ENCODE measurements at regions not wholly inside any gene's neighbourhood (a gene's known extent, or its start where the extent isn't known, plus 50 kb on each side); places are given as distances from the start of the nearest gene placed in this dataset.

- no peak overlapping the region for H3K27ac ChIP-seq (ENCODE audit: low read depth, low read length)
- no peak overlapping the region for H3K9ac ChIP-seq (ENCODE audit: low read depth, low read length)
- H3K36me3 ChIP-seq (ENCODE audit: insufficient read depth, low read length) = peaks cover 35% of the 10 kb centered on the region
- H3K27me3 ChIP-seq (ENCODE audit: insufficient read depth, low read length) = no peaks in the 10 kb centered on the region
- no peaks in the 10 kb centered on the region for H3K4me1 ChIP-seq (ENCODE audit: insufficient read depth, low read length)
- 94% methylated on average over 27 of the region's 27 CpGs for WGBS
- no peak overlapping the region for H3K4me3 ChIP-seq (ENCODE audit: low read length)
- no peaks in the 10 kb centered on the region for H3K9me3 ChIP-seq (ENCODE audit: insufficient read depth, low read depth, low read length)
These were observed 80.2 kb downstream of the NCOR2 start for GRCh38 chr12:124487066-124487833.

DNA sequence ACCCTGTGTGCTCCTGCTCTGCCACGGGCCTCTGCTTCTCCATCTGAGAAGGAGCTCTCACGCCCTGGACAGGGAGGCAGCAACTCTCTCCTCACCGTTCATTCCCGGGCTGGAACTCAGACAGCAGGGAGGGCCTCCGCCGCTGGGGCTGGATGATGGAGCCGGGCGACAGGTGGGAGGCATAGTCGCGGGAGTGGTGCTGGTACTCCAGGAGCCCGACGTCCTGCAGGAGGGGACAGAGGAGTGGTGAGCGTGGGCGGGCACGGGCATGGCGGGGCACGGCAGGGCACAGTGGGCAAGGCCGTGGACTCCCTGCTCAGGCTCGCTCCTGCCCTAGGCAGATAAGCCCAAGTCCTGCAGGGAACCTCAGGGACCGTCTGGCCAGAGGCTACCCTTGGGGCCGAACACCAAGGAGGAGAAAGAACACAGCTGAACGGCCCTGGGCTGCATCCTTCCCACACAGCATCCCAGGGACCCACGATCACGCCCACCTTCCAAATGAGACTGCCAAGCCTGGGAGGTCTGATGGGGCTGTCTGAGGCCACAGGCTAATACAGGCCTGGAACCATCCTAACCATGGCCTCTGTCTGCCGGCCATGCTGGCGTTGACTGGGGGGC, 81.0 kb downstream of the NCOR2 start:
- Histone ChIP-seq H3K9me3 (ENCODE audit: insufficient read depth, low read depth, low read length) (no peaks in the 10 kb centered on the region), H3K4me1 (ENCODE audit: insufficient read depth, low read length) (no peaks in the 10 kb centered on the region), H3K36me3 (ENCODE audit: insufficient read depth, low read length) (peaks cover 32% of the 10 kb centered on the region), H3K27ac (ENCODE audit: low read depth, low read length) (no peak overlapping the region), H3K9ac (ENCODE audit: low read depth, low read length) (no peak overlapping the region), H3K27me3 (ENCODE audit: insufficient read depth, low read length) (no peaks in the 10 kb centered on the region), H3K4me3 (ENCODE audit: low read length) (no peak overlapping the region)
- WGBS = 94% methylated on average over 26 of the region's 26 CpGs

- Histone ChIP-seq H3K27me3 (ENCODE audit: insufficient read depth, low read length) (no peaks in the 10 kb centered on the region), H3K27ac (ENCODE audit: low read depth, low read length) (no peak overlapping the region), H3K36me3 (ENCODE audit: insufficient read depth, low read length) (peaks cover 30% of the 10 kb centered on the region), H3K4me1 (ENCODE audit: insufficient read depth, low read length) (no peaks in the 10 kb centered on the region), H3K9me3 (ENCODE audit: insufficient read depth, low read depth, low read length) (no peaks in the 10 kb centered on the region), H3K4me3 (ENCODE audit: low read length) (no peak overlapping the region), H3K9ac (ENCODE audit: low read depth, low read length) (no peak overlapping the region)
- 92% methylated on average over 18 of the region's 18 CpGs for WGBS
These were observed 82.0 kb downstream of the NCOR2 start for GRCh38 chr12:124485371-124485770.

DNA sequence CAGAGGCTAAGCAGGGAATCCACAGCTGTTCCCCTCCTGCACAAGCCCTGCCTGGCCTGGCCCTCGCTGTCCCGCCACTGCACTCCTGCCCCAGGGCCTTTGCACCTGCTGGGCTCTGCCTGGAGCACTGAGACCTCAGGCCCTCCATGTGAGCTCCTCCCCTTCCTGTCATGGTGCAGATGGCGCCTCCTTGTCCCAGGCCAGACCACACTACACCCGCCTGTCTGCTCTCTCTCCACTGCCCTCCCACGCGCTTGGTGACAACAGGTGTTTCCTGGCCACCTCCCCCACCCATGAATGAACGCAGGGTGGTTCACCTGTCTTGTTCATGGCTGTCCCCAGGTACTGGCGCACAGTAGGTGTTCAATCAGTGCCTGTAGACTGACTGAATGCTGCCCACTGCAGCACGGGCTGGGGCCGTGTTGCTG, 82.9 kb downstream of the NCOR2 start:
- H3K9ac ChIP-seq (ENCODE audit: low read depth, low read length) = no peak overlapping the region
- H3K9me3 ChIP-seq (ENCODE audit: insufficient read depth, low read depth, low read length) = no peaks in the 10 kb centered on the region
- H3K4me1 ChIP-seq (ENCODE audit: insufficient read depth, low read length) = no peaks in the 10 kb centered on the region
- H3K27ac ChIP-seq (ENCODE audit: low read depth, low read length) = no peak overlapping the region
- H3K4me3 ChIP-seq (ENCODE audit: low read length) = no peak overlapping the region
- H3K36me3 ChIP-seq (ENCODE audit: insufficient read depth, low read length) = peaks cover 30% of the 10 kb centered on the region
- H3K27me3 ChIP-seq (ENCODE audit: insufficient read depth, low read length) = no peaks in the 10 kb centered on the region
- WGBS = 88% methylated on average over 10 of the region's 10 CpGs

- Histone ChIP-seq H3K4me1 (ENCODE audit: insufficient read depth, low read length) (no peaks in the 10 kb centered on the region), H3K27ac (ENCODE audit: low read depth, low read length) (no peak overlapping the region), H3K27me3 (ENCODE audit: insufficient read depth, low read length) (no peaks in the 10 kb centered on the region), H3K9me3 (ENCODE audit: insufficient read depth, low read depth, low read length) (no peaks in the 10 kb centered on the region), H3K4me3 (ENCODE audit: low read length) (no peak overlapping the region), H3K9ac (ENCODE audit: low read depth, low read length) (no peak overlapping the region), H3K36me3 (ENCODE audit: insufficient read depth, low read length) (peaks cover 32% of the 10 kb centered on the region)
- 92% methylated on average over 12 of the region's 12 CpGs for WGBS
These were observed 83.3 kb downstream of the NCOR2 start for GRCh38 chr12:124484067-124484466.

DNA sequence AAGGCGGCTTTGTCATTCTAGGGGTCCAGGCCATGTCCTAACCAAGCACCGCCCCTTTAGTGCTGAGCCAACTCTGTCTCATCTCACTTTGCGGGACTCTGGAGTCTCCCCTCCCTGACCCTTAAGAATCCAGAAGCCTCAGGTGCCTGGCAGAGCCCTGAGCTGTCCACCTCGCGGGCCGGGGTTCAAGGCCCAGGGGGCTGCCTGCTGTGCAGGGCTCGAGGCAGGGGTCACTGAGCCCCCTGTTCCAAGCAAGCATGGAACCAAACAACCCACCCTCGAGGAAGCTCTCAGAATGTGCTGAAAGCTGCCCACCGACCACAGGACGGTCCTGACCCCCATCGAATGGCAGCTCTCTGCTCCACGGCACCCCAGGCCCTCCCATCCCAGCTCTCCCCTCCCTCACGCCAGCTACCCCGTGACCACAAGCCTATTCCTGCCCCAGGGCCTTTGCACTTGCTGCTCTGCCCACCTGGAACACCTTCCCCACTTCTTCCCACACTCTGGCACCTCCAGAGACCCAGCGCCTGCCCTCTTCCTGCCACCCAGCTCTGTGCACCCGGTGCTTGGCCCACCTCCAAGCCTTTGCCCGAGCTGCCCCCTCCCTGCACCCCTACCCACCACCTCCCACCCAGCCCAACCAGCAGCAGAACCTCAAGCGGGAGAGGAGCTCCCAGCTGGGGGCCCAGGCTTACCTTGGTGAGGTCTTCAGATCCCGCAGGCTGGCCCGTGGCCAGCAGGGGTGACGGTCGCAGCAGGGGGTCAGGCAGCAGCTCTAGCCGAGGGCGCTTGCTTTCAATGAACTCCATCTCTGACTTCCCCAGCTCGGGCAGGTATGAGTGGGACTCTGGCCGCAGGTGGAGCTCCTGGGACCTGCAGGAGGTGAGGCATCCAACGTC, 84.3 kb downstream of the NCOR2 start:
- H3K9me3 ChIP-seq (ENCODE audit: insufficient read depth, low read depth, low read length) = no peaks in the 10 kb centered on the region
- 94% methylated on average over 27 of the region's 27 CpGs for WGBS
- no peak overlapping the region for H3K4me3 ChIP-seq (ENCODE audit: low read length)
- no peaks in the 10 kb centered on the region for H3K4me1 ChIP-seq (ENCODE audit: insufficient read depth, low read length)
- H3K36me3 ChIP-seq (ENCODE audit: insufficient read depth, low read length) = peaks cover 34% of the 10 kb centered on the region
- H3K27me3 ChIP-seq (ENCODE audit: insufficient read depth, low read length) = no peaks in the 10 kb centered on the region
- no peak overlapping the region for H3K27ac ChIP-seq (ENCODE audit: low read depth, low read length)
- H3K9ac ChIP-seq (ENCODE audit: low read depth, low read length) = no peak overlapping the region

GRCh38 chr12:124482567-124482893, 84.9 kb downstream of the NCOR2 start:
- Histone ChIP-seq H3K36me3 (ENCODE audit: insufficient read depth, low read length) (peaks cover 41% of the 10 kb centered on the region), H3K27ac (ENCODE audit: low read depth, low read length) (no peak overlapping the region), H3K9ac (ENCODE audit: low read depth, low read length) (no peak overlapping the region), H3K4me1 (ENCODE audit: insufficient read depth, low read length) (no peaks in the 10 kb centered on the region), H3K4me3 (ENCODE audit: low read length) (no peak overlapping the region), H3K27me3 (ENCODE audit: insufficient read depth, low read length) (no peaks in the 10 kb centered on the region), H3K9me3 (ENCODE audit: insufficient read depth, low read depth, low read length) (no peaks in the 10 kb centered on the region)
- 92% methylated on average over 6 of the region's 6 CpGs for WGBS

DNA sequence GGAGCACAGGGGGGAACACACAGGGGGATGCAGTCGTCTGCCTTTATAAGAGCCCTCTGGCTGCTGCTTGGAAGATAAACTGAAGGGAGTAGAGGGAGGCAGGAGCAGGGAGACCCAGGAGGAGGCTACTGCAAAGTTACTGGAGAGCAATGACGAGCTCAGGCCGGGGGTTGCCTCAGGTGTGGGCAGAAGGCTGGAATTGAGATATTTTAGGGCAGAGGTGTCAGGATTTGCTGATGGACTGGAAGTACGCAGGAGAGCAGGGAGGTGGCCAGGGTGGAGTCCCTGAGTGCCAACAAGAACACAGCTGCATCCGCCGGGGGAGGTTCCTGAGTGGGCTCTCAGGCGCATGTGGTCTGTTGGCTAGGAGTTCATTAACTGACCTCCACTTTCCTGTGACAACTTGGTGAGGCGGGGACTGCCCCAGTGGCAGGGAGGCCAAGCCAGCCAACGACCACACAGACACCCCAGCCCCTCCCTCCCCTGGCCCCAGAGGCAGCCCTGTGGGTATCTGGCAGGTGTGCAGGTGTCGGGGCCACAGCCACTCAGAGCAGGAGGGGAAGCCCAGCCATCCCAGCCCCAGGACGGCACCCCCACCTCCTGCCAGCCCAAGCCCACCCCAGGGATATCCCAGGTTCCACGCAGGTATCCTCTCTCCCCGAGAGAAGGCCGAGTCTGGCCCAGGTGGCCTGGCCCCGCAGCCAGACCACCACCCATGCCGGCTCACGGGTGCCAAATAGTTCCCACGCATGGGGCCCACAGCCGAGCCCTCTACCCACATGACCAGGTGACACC, 85.4 kb downstream of the NCOR2 start:
- no peaks in the 10 kb centered on the region for H3K4me1 ChIP-seq (ENCODE audit: insufficient read depth, low read length)
- no peak overlapping the region for H3K27ac ChIP-seq (ENCODE audit: low read depth, low read length)
- peaks cover 46% of the 10 kb centered on the region for H3K36me3 ChIP-seq (ENCODE audit: insufficient read depth, low read length)
- H3K9ac ChIP-seq (ENCODE audit: low read depth, low read length) = no peak overlapping the region
- no peak overlapping the region for H3K4me3 ChIP-seq (ENCODE audit: low read length)
- WGBS = 92% methylated on average over 18 of the region's 19 CpGs
- no peaks in the 10 kb centered on the region for H3K9me3 ChIP-seq (ENCODE audit: insufficient read depth, low read depth, low read length)
- no peaks in the 10 kb centered on the region for H3K27me3 ChIP-seq (ENCODE audit: insufficient read depth, low read length)

- peaks cover 53% of the 10 kb centered on the region for H3K36me3 ChIP-seq (ENCODE audit: insufficient read depth, low read length)
These were observed 86.1 kb downstream of the NCOR2 start for GRCh38 chr12:124481257-124481750.

GRCh38 chr12:124480469-124481256, 86.7 kb downstream of the NCOR2 start:
- Histone ChIP-seq H3K4me1 (ENCODE audit: insufficient read depth, low read length) (no peaks in the 10 kb centered on the region), H3K9ac (ENCODE audit: low read depth, low read length) (no peak overlapping the region), H3K9me3 (ENCODE audit: insufficient read depth, low read depth, low read length) (no peaks in the 10 kb centered on the region), H3K36me3 (ENCODE audit: insufficient read depth, low read length) (peaks cover 56% of the 10 kb centered on the region), H3K27ac (ENCODE audit: low read depth, low read length) (no peak overlapping the region; the same call in 1 of the 2 replicates), H3K27me3 (ENCODE audit: insufficient read depth, low read length) (no peaks in the 10 kb centered on the region), H3K4me3 (ENCODE audit: low read length) (no peak overlapping the region)
- WGBS = 83% methylated on average over 15 of the region's 15 CpGs

More at GRCh38 chr12:124481257-124481750, 86.1 kb downstream of the NCOR2 start:
- Histone ChIP-seq H3K9me3 (ENCODE audit: insufficient read depth, low read depth, low read length) (no peaks in the 10 kb centered on the region), H3K9ac (ENCODE audit: low read depth, low read length) (no peak overlapping the region), H3K27me3 (ENCODE audit: insufficient read depth, low read length) (no peaks in the 10 kb centered on the region), H3K4me3 (ENCODE audit: low read length) (no peak overlapping the region), H3K4me1 (ENCODE audit: insufficient read depth, low read length) (no peaks in the 10 kb centered on the region), H3K27ac (ENCODE audit: low read depth, low read length) (no peak overlapping the region)
- 91% methylated on average over 17 of the region's 17 CpGs for WGBS

Data from HUES64 (cell line).